Body of pancreas (tissue), 4 donors: ENCODE measurements at regions not wholly inside any gene's neighbourhood (a gene's known extent, or its start where the extent isn't known, plus 50 kb on each side); places are given as distances from the start of the nearest gene placed in this dataset.

Experiments used
- POLR2A ChIP-seq, 3 donors: fragments of 450-650 bp; IDR thresholded peaks; one replicate each; pipeline ENCODE4 v1.6.1; 2016; ENCODE audit warnings: antibody characterized with exemption in 3 of 3, mild to moderate bottlenecking in 2 of 3
- TF ChIP-seq, protein P1 (sequence below), 7 experiments: fragments of 450-650 bp in 4 of 7; fragments of 200-600 bp in 3 of 7; sonication (generic) in 3 of 7; IDR thresholded peaks; one replicate each; pipeline ENCODE4 v1.5.1; 2016 to 2019; ENCODE audit warnings: antibody characterized with exemption in 7 of 7

DNA sequence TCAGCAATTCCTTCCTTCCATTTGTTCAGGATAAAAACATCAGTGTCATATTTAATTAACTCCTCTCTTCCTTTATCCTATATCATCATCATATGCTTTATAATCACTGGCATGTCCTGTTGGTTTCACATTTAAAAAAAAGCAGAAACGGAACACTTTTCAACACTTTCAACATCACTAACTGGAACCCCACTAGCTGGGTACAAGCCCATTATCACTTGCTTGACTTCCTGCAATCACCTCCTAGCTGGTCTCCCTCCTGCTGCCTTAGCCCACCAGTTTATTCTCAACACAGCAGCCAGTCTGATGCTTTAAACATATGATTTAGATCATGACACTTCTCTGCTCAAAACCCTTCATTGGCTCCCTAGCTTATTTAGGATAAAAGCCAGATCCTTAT is 116.4 kb upstream of the LSM6 start:
- TF ChIP-seq, protein P1, sequence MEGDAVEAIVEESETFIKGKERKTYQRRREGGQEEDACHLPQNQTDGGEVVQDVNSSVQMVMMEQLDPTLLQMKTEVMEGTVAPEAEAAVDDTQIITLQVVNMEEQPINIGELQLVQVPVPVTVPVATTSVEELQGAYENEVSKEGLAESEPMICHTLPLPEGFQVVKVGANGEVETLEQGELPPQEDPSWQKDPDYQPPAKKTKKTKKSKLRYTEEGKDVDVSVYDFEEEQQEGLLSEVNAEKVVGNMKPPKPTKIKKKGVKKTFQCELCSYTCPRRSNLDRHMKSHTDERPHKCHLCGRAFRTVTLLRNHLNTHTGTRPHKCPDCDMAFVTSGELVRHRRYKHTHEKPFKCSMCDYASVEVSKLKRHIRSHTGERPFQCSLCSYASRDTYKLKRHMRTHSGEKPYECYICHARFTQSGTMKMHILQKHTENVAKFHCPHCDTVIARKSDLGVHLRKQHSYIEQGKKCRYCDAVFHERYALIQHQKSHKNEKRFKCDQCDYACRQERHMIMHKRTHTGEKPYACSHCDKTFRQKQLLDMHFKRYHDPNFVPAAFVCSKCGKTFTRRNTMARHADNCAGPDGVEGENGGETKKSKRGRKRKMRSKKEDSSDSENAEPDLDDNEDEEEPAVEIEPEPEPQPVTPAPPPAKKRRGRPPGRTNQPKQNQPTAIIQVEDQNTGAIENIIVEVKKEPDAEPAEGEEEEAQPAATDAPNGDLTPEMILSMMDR (IDR thresholded peaks at IDR 0.05): no peak
- TF ChIP-seq POLR2A (IDR thresholded peaks at IDR 0.05): no peak
